Testis (tissue), 2 donors: ENCODE measurements at regions not wholly inside any gene's neighbourhood (a gene's known extent, or its start where the extent isn't known, plus 50 kb on each side); places are given as distances from the start of the nearest gene placed in this dataset.

ENCODE experiments used
- DNase-seq: peaks from one replicate; pipeline ENCODE4 v3.0.0-alpha.2; 2019
- H3K27ac ChIP-seq, 2 donors: fragments of 200-600 bp; sonication (generic); one replicate each; pipeline ENCODE4 v1.5.1; 2019
- H3K27me3 ChIP-seq: fragments of 200-600 bp; sonication (generic); one replicate; pipeline ENCODE4 v1.5.1; 2019
- H3K36me3 ChIP-seq: fragments of 200-600 bp; sonication (generic); one replicate; pipeline ENCODE4 v1.5.1; 2017; ENCODE audit warnings: low read depth; ENCODE audit errors: missing control alignments
- H3K4me1 ChIP-seq: fragments of 200-600 bp; sonication (generic); one replicate; pipeline ENCODE4 v1.5.1; 2019
- H3K4me3 ChIP-seq, 2 donors: fragments of 200-600 bp; sonication (generic); one replicate each; pipeline ENCODE4 v1.5.1; 2017 to 2019
- H3K9me3 ChIP-seq: fragments of 200-600 bp; sonication (generic); one replicate; pipeline ENCODE4 v1.5.1; 2017
- POLR2A ChIP-seq: fragments of 450-650 bp; IDR thresholded peaks from one replicate; pipeline ENCODE4 v1.6.1; 2017; ENCODE audit warnings: antibody characterized with exemption, mild to moderate bottlenecking, moderate library complexity
- WGBS, 2 donors: methylation state at CpG; one replicate each; pipeline ENCODE4 v1.1.5; 2018; 5-methylcytosine and 5-hydroxymethylcytosine counted together
- intact Hi-C: fragments of 100-400 bp; cut with DNase I; formaldehyde crosslinking; loops from one replicate; pipeline ENCODE4 v1.15.1; 2023; ENCODE audit warnings: low total_unique reads
- TF ChIP-seq, protein P1 (sequence below), 3 experiments: fragments of 450-650 bp in 2 of 3; fragments of 200-600 bp in 1 of 3; sonication (generic) in 1 of 3; IDR thresholded peaks; one replicate each; pipeline ENCODE4 v1.5.1; 2016 to 2019; ENCODE audit warnings: antibody characterized with exemption in 3 of 3, mild to moderate bottlenecking in 2 of 3, moderate library complexity in 1 of 3

DNA sequence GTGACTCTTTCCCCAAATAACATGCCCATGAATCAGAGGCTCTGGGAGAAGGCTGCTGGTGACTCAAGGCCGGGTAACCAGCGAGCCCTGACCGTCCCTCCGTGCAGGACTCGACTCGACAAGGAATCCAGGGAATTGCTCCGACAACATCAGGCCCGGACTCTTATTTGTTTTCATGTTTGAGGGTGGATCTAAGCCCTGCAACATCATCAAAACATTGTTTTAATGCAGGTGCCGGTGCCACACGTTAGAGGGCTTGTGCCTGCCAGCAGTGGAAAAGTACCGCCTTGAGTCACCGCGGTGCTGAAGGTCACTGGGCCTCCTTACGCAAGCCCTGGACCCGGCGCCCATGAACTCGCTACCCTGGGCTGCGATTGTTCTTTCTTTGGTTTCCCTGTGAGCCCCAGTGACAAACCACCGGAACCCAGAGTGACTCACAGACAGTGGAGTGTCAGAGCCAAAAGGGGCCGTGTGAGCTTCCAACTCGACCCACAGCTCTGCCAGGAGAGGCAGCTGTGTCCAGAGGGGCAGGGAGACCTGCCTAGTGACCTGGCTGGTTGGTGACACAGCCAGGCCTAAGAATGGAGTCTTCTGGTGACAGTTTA lies 139.4 kb upstream of the SHH start:
- Histone ChIP-seq H3K27me3 (no peaks in the 10 kb centered on the region), H3K9me3 (no peaks in the 10 kb centered on the region), H3K4me1 (no peaks in the 10 kb centered on the region), H3K4me3 (no peak overlapping the region), H3K27ac (no peak overlapping the region), H3K36me3 (no peaks in the 10 kb centered on the region)
- DNase-seq = no peak
- intact Hi-C loops = no loop called here
- WGBS, 2 donors = 76 to 95% methylated on average over 18 to 21 of the region's 21 CpGs
- no peak for TF ChIP-seq POLR2A
- TF ChIP-seq, protein P1, sequence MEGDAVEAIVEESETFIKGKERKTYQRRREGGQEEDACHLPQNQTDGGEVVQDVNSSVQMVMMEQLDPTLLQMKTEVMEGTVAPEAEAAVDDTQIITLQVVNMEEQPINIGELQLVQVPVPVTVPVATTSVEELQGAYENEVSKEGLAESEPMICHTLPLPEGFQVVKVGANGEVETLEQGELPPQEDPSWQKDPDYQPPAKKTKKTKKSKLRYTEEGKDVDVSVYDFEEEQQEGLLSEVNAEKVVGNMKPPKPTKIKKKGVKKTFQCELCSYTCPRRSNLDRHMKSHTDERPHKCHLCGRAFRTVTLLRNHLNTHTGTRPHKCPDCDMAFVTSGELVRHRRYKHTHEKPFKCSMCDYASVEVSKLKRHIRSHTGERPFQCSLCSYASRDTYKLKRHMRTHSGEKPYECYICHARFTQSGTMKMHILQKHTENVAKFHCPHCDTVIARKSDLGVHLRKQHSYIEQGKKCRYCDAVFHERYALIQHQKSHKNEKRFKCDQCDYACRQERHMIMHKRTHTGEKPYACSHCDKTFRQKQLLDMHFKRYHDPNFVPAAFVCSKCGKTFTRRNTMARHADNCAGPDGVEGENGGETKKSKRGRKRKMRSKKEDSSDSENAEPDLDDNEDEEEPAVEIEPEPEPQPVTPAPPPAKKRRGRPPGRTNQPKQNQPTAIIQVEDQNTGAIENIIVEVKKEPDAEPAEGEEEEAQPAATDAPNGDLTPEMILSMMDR (IDR thresholded peaks at IDR 0.05) = no peak

DNA sequence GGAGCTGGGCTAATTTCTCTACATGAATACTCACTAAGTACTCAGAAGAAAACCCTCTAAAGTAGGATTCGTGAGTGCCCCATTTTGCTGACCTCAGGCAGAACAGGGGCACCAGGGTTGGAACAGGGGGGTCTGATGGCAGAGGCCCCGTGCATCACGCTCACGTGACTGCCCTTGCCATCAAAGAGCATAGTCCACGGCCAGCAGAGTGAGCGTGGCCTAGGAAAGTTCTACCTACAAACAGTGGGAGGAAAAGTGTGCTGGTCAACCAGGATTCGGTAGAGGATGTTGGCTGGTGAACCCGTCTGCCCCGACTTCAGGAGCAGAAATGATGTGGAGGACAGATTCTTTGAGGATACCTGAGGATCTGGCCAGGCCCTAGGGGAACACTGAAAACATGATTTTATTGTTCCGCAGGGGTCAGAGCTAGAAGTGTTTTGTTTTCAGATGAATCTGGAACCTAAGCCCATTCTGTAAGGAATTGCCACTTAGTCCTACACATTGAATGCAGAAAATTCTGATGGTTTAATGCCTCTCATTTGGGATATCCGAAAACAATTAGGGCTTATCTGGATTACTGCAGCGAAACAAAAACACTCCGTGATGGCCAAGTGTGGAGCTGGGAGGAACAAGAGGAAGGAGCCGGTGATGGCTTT lies 138.8 kb upstream of the SHH start:
- Histone ChIP-seq H3K36me3 (no peaks in the 10 kb centered on the region), H3K27ac (no peak overlapping the region), H3K9me3 (no peaks in the 10 kb centered on the region), H3K4me3 (no peak overlapping the region), H3K27me3 (no peaks in the 10 kb centered on the region), H3K4me1 (no peaks in the 10 kb centered on the region)
- 79 to 85% methylated on average over 14 of the region's 14 CpGs for WGBS, 2 donors
- DNase-seq = no peak
- intact Hi-C loops = no loop called here
- TF ChIP-seq POLR2A = no peak
- TF ChIP-seq, protein P1 (IDR thresholded peaks at IDR 0.05) = no peak

DNA sequence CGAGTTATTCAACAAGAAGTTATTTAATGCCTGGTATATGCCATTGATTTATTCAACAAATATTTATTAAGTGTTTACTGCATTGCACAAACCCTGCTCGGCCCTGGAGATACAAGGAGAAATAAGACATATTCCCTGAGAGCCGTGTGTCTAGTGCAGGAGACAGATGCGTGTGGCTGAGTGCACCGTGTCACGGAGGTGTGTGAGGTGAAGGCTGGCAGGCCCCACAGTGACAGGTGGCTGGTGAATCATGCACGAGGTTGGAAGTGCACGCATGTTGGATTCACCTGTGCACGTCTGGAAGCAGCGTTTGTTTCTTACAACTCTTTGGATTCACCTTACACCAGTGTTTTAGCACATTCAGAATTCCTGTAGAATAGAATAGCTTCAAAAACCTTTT lies 136.6 kb upstream of the SHH start:
- no peak overlapping the region for H3K27ac ChIP-seq
- 91 to 92% methylated on average over 10 of the region's 10 CpGs for WGBS, 2 donors
- no peak overlapping the region for H3K4me3 ChIP-seq
- H3K9me3 ChIP-seq = no peaks in the 10 kb centered on the region
- intact Hi-C loops = no loop called here
- H3K4me1 ChIP-seq = no peaks in the 10 kb centered on the region
- H3K27me3 ChIP-seq = no peaks in the 10 kb centered on the region
- H3K36me3 ChIP-seq = no peaks in the 10 kb centered on the region
- no peak for DNase-seq
- TF ChIP-seq, protein P1 (IDR thresholded peaks at IDR 0.05) = no peak
- no peak for TF ChIP-seq POLR2A

DNA sequence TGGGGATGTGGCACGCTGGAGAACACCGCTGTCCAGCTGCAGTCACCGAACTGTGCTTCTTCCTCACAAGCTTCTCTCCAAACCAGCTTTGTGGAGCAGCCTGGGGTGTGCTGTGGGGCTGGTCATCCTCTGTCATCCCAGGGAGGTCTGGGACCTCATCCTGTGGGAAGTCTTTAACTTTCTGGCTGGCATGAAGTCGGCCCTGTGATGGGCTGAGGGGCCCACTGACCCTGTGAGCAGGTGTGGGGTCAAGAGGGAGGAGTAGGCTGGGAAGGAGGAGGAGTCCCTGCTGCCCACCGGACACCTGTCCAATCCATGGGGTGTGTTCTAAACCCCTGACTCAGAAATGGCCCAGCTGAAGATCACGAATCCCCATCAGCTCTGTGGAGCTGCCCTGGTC lies 136.2 kb upstream of the SHH start:
- Histone ChIP-seq H3K9me3 (no peaks in the 10 kb centered on the region), H3K36me3 (no peaks in the 10 kb centered on the region), H3K27me3 (no peaks in the 10 kb centered on the region), H3K4me3 (no peak overlapping the region), H3K27ac (no peak overlapping the region), H3K4me1 (no peaks in the 10 kb centered on the region)
- 80 to 82% methylated on average over 5 to 6 of the region's 6 CpGs for WGBS, 2 donors
- TF ChIP-seq, protein P1 (IDR thresholded peaks at IDR 0.05) = no peak
- no peak for DNase-seq
- intact Hi-C loops = no loop called here

DNA sequence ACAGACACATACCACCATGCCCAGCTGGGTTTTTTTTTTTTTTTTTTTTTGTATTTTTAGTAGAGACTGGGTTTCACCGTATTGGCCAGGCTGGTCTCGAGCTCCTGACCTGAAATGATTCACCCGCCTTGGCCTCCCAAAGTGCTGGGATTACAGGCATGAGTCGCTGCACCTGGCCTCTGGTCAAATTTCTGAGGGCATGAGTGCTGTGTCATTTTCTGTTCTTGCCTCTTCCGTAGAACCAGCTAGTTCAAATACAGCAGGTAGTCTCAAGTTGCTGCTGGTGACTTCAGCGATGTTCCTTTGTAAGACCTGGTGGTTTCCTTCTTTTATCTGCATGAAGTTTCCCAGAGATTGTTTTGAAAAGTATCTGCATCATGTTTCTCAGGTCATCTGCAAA lies 134.8 kb upstream of the SHH start:
- H3K4me3 ChIP-seq = no peak overlapping the region
- H3K36me3 ChIP-seq = no peaks in the 10 kb centered on the region
- no peak for TF ChIP-seq POLR2A
- TF ChIP-seq, protein P1 (IDR thresholded peaks at IDR 0.05) = no peak
- H3K9me3 ChIP-seq = no peaks in the 10 kb centered on the region
- no peaks in the 10 kb centered on the region for H3K4me1 ChIP-seq
- H3K27me3 ChIP-seq = no peaks in the 10 kb centered on the region
- intact Hi-C loops = no loop called here
- WGBS, 2 donors = 93 to 94% methylated on average over 6 of the region's 6 CpGs
- no peak for DNase-seq
- H3K27ac ChIP-seq = no peak overlapping the region
